Kidney (tissue), 13 donors: ENCODE measurements at regions not wholly inside any gene's neighbourhood (a gene's known extent, or its start where the extent isn't known, plus 50 kb on each side); places are given as distances from the start of the nearest gene placed in this dataset.

ENCODE experiments used
- DNase-seq, 5 donors: peaks; one replicate each; pipeline ENCODE4 v3.0.0-alpha.2; 2013 to 2020
- FAIRE-seq: peaks from 2 replicates; lab custom pipeline; 2012; peaks lifted over from hg19 to GRCh38; lab: Jason Lieb, UNC
- H3K27ac ChIP-seq, 2 donors: one replicate each; pipeline ENCODE4 v1.7.0; 2013; ENCODE audit warnings: low read depth in 2 of 2, low read length in 2 of 2, inconsistent platforms in 1 of 2
- H3K27me3 ChIP-seq: one replicate; pipeline ENCODE4 v1.7.1; 2013; ENCODE audit warnings: low read length, inconsistent platforms; ENCODE audit not compliant: control insufficient read depth, insufficient read depth
- H3K36me3 ChIP-seq, 3 donors: one replicate each; pipeline versions ENCODE4 v1.7.0 to v1.7.1; 2013; ENCODE audit warnings: low read length in 3 of 3, control low read depth in 1 of 3, inconsistent platforms in 1 of 3; ENCODE audit not compliant: insufficient read depth in 3 of 3, control insufficient read depth in 2 of 3
- H3K4me1 ChIP-seq, 3 donors: one replicate each; pipeline versions ENCODE4 v1.7.0 to v1.7.1; 2013; ENCODE audit warnings: low read length in 3 of 3, inconsistent platforms in 1 of 3, low read depth in 1 of 3; ENCODE audit not compliant: control insufficient read depth in 2 of 3, insufficient read depth in 2 of 3
- H3K4me3 ChIP-seq, 3 donors: one replicate each; pipeline versions ENCODE4 v1.7.0 to v1.8.1; 2013; ENCODE audit warnings: low read length in 3 of 3, control low read depth in 1 of 3, inconsistent platforms in 1 of 3
- H3K9ac ChIP-seq, 3 donors: one replicate each; pipeline versions ENCODE4 v1.7.0 to v1.7.1; 2013; ENCODE audit warnings: low read length in 3 of 3, control low read depth in 1 of 3, inconsistent platforms in 1 of 3
- H3K9me3 ChIP-seq, 3 donors: one replicate each; pipeline versions ENCODE4 v1.7.0 to v1.7.1; 2013; ENCODE audit warnings: low read length in 3 of 3, control low read depth in 1 of 3, inconsistent platforms in 1 of 3; ENCODE audit not compliant: control insufficient read depth in 2 of 3, insufficient read depth in 1 of 3
- CTCF ChIP-seq: IDR thresholded peaks from 3 replicates; pipeline ENCODE4 v1.5.1; 2012; ENCODE audit warnings: mild to moderate bottlenecking, moderate library complexity, borderline replicate concordance; ENCODE audit not compliant: insufficient read depth; ENCODE audit errors: extremely low read depth
- intact Hi-C: fragments of 100-400 bp; cut with DNase I; formaldehyde crosslinking; loops from one replicate; pipeline ENCODE4 v1.11.1; 2022
- donor health status: control.
- donor health status: control.
- donor health status: control.
- donor health status: control.
- donor health status: control.
- donor health status: DM: yes; HTN: yes; CAD: no.
- donor health status: Normal renal cell carcinoma (clear cell type).

- H3K27me3 ChIP-seq = no peaks in the 10 kb centered on the region
- H3K4me1 ChIP-seq = no peaks in the 10 kb centered on the region
- TF ChIP-seq CTCF = no peak
- no peaks in the 10 kb centered on the region for H3K36me3 ChIP-seq
- H3K27ac ChIP-seq = no peak overlapping the region
- DNase-seq (no peak), FAIRE-seq (no peak)
- H3K9ac ChIP-seq = no peak overlapping the region
- H3K9me3 ChIP-seq = no peaks in the 10 kb centered on the region
- no peak overlapping the region for H3K4me3 ChIP-seq
- intact Hi-C loops = no loop called here
Observed at GRCh38 chr1:232147215-232147614, 482.7 kb downstream of the SIPA1L2 start.

GRCh38 chr1:232146514-232146913 is 483.4 kb downstream of the SIPA1L2 start:
- Histone ChIP-seq H3K36me3 (no peaks in the 10 kb centered on the region), H3K27me3 (no peaks in the 10 kb centered on the region), H3K27ac (no peak overlapping the region), H3K9me3 (no peaks in the 10 kb centered on the region), H3K4me3 (no peak overlapping the region), H3K4me1 (no peaks in the 10 kb centered on the region), H3K9ac (no peak overlapping the region)
- DNase-seq = no peak
- FAIRE-seq = no peak
- TF ChIP-seq CTCF = no peak
- intact Hi-C loops = no loop called here

- intact Hi-C loops = no loop called here
- peaks cover 0 to 2% (median 0%) of the 10 kb centered on the region in 3 donors for H3K9me3 ChIP-seq
- H3K4me1 ChIP-seq = no peaks in the 10 kb centered on the region
- no peak overlapping the region for H3K4me3 ChIP-seq
- H3K27me3 ChIP-seq = no peaks in the 10 kb centered on the region
- DNase-seq (no peak), FAIRE-seq (no peak)
- no peak overlapping the region for H3K9ac ChIP-seq
- H3K36me3 ChIP-seq = no peaks in the 10 kb centered on the region
- H3K27ac ChIP-seq = no peak overlapping the region
- TF ChIP-seq CTCF = no peak
Observed at GRCh38 chr1:232145768-232146167, 484.2 kb downstream of the SIPA1L2 start.

GRCh38 chr1:232144696-232145230 is 485.2 kb downstream of the SIPA1L2 start:
- Histone ChIP-seq H3K4me1 (no peaks in the 10 kb centered on the region), H3K9ac (no peak overlapping the region), H3K27me3 (no peaks in the 10 kb centered on the region), H3K36me3 (no peaks in the 10 kb centered on the region), H3K4me3 (no peak overlapping the region), H3K27ac (no peak overlapping the region), H3K9me3 (peaks cover 0 to 4% (median 0%) of the 10 kb centered on the region in 3 donors)
- FAIRE-seq (no peak), DNase-seq (no peak)
- no peak for TF ChIP-seq CTCF
- intact Hi-C loops = no loop called here
